ENCODE measurements at regions not wholly inside any gene's neighbourhood (a gene's known extent, or its start where the extent isn't known, plus 50 kb on each side); places are given as distances from the start of the nearest gene placed in this dataset.

DNA sequence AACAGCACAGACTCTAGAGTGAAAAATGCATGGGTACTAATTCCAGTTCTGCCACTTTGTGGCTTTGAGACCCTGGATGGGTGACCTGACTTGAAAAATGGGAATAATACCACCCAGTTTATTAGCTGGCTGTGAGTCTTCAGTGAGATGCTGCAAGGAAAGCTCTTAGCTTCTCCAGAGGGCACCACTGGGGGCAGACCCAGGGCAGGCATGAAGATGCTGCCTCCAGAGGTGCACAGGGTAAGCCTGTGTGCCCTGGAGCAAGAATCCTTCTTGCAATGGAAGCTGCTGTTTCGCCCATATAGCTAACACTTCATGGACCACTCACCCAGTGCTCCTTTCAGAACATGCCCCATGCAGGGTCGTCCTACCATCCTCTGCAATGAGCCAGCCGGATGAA lies 75.7 kb downstream of the C5orf15 start:
- H3K4me1 ChIP-seq, result no peaks in the 10 kb centered on the region
- no peaks in the 10 kb centered on the region for H3K36me3 ChIP-seq
- no peak for TF ChIP-seq POLR2A (IDR thresholded peaks at IDR 0.05)
- TF ChIP-seq, protein P1, sequence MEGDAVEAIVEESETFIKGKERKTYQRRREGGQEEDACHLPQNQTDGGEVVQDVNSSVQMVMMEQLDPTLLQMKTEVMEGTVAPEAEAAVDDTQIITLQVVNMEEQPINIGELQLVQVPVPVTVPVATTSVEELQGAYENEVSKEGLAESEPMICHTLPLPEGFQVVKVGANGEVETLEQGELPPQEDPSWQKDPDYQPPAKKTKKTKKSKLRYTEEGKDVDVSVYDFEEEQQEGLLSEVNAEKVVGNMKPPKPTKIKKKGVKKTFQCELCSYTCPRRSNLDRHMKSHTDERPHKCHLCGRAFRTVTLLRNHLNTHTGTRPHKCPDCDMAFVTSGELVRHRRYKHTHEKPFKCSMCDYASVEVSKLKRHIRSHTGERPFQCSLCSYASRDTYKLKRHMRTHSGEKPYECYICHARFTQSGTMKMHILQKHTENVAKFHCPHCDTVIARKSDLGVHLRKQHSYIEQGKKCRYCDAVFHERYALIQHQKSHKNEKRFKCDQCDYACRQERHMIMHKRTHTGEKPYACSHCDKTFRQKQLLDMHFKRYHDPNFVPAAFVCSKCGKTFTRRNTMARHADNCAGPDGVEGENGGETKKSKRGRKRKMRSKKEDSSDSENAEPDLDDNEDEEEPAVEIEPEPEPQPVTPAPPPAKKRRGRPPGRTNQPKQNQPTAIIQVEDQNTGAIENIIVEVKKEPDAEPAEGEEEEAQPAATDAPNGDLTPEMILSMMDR (IDR thresholded peaks at IDR 0.05), result no peak
- H3K27ac ChIP-seq, result no peak overlapping the region
- H3K9me3 ChIP-seq, result no peaks in the 10 kb centered on the region
- no peaks in the 10 kb centered on the region for H3K27me3 ChIP-seq
- peak in 1 of 3 donors; percentile 5 for DNase-seq
- no peak overlapping the region for H3K4me3 ChIP-seq

DNA sequence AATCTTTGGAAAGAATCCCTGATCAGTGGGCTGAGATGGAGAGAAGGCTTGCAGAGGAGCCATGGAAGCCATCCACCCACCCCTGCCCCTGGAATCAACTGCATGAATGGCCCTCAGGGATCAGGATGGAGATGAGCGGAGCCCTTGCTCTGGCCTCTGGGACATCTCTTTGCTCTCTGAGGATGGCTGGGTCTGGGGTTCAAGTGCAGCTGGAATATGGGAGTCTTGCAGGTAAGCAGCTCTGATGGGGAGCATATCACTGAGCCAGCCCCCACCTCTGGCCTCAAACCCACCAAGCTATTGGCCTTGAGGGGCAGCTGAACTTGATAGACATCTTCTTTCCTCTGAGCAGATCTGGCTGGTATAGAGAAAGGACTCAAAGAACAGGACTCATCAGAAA lies 76.1 kb downstream of the C5orf15 start:
- Histone ChIP-seq H3K9me3 (no peaks in the 10 kb centered on the region), H3K4me3 (no peak overlapping the region), H3K27ac (no peak overlapping the region), H3K27me3 (no peaks in the 10 kb centered on the region), H3K36me3 (no peaks in the 10 kb centered on the region), H3K4me1 (no peaks in the 10 kb centered on the region)
- no peak for TF ChIP-seq POLR2A (IDR thresholded peaks at IDR 0.05)
- TF ChIP-seq, protein P1 (IDR thresholded peaks at IDR 0.05), result no peak
- DNase-seq, result no peak

DNA sequence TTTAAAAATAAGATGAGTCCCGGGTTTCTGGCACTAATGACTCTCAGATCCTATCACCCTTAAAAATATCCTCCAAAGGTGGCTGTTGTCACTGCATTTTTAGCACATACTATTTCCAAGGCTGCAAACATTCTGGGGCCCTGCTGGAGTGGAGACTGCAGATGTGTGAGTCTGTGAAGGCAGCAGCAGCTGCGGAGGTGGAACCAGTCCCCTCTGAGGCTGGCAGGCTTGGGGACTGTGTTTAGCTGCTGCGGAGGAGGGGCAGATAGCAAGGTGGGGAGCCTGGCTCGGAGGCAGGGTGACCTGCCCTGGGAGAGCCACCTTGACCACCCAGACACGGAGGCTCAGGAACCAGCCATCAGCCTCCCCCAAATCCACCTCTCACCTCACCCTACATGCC lies 77.0 kb downstream of the C5orf15 start:
- no peaks in the 10 kb centered on the region for H3K4me1 ChIP-seq
- no peak overlapping the region for H3K27ac ChIP-seq
- TF ChIP-seq, protein P1 (IDR thresholded peaks at IDR 0.05), result no peak
- no peak for TF ChIP-seq POLR2A (IDR thresholded peaks at IDR 0.05)
- H3K4me3 ChIP-seq, result no peak overlapping the region
- no peaks in the 10 kb centered on the region for H3K36me3 ChIP-seq
- peak in 1 of 3 donors; percentile 10 for DNase-seq
- no peaks in the 10 kb centered on the region for H3K9me3 ChIP-seq
- H3K27me3 ChIP-seq, result no peaks in the 10 kb centered on the region

DNA sequence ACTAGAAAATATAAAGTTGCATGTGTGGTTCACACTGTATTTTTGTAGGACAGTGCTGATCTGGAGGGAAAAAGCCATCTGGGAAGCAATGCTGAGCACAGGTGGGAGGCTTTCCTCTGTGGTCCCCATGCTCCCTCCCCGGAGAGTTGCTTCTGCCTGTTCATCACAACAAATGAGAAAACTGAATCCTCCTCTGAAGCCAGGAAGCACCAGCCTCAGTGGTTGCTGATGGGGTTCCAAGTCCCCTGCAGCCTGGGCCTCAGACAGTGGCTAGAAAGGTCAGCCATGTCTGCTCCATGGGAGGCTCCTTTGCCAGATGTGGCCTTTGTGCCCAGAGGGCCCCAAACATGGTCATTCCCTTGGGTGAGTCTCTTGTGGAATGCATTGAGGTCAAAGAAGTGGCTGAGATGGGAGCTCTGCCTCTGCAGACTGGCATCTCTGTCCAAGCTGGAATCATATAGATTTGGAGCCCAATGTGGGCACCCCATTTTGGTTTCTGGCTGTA lies 77.6 kb downstream of the C5orf15 start:
- Histone ChIP-seq H3K36me3 (no peaks in the 10 kb centered on the region), H3K27me3 (no peaks in the 10 kb centered on the region), H3K4me1 (no peaks in the 10 kb centered on the region), H3K9me3 (no peaks in the 10 kb centered on the region), H3K4me3 (no peak overlapping the region), H3K27ac (no peak overlapping the region)
- TF ChIP-seq, protein P1 (IDR thresholded peaks at IDR 0.05), result no peak
- TF ChIP-seq POLR2A (IDR thresholded peaks at IDR 0.05), result no peak
- DNase-seq, result peak in 1 of 3 donors; percentile 19

DNA sequence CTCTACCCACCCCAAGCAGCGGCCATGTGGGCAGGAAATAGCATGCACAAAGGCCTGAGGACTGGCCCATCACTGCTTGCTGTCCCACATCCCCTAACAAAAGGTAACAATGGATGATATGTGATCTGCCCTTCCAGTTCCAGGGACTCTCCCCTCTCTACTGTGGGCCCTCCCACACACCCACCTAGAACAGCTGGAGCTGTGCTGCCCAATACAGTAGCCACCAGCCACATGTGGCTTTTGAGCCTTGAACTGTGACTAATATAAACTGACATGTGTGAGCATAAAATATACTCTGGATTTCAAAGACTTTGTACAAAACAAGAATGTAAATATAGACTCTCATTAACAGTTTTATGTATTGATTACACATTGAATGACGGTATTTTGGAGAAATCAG lies 78.1 kb downstream of the C5orf15 start:
- Histone ChIP-seq H3K9me3 (no peaks in the 10 kb centered on the region), H3K27me3 (no peaks in the 10 kb centered on the region), H3K27ac (no peak overlapping the region), H3K36me3 (no peaks in the 10 kb centered on the region), H3K4me1 (no peaks in the 10 kb centered on the region), H3K4me3 (no peak overlapping the region)
- TF ChIP-seq, protein P1 (IDR thresholded peaks at IDR 0.05), result no peak
- no peak for TF ChIP-seq POLR2A (IDR thresholded peaks at IDR 0.05)
- DNase-seq, result no peak
